HepG2 (cell line): ENCODE measurements at regions not wholly inside any gene's neighbourhood (a gene's known extent, or its start where the extent isn't known, plus 50 kb on each side); places are given as distances from the start of the nearest gene placed in this dataset.

Source experiments
- ATF3 ChIP-seq: sonication (generic); formaldehyde crosslinking; IDR thresholded peaks from 2 replicates; pipeline ENCODE4 v1.4.0; 2020; ENCODE audit warnings: missing genetic modification reagents
- CSRNP1 ChIP-seq: sonication (generic); formaldehyde crosslinking; IDR thresholded peaks from 2 replicates; pipeline ENCODE4 v1.8.1; 2023; ENCODE audit warnings: mild to moderate bottlenecking, missing genetic modification reagents
- E2F2 ChIP-seq: sonication (generic); formaldehyde crosslinking; IDR thresholded peaks from 2 replicates; pipeline ENCODE4 v1.4.0; 2020; ENCODE audit warnings: missing genetic modification reagents, borderline replicate concordance
- ELF4 ChIP-seq: sonication (generic); formaldehyde crosslinking; IDR thresholded peaks from 2 replicates; pipeline ENCODE4 v1.5.0; 2020; ENCODE audit warnings: missing genetic modification reagents, mild to moderate bottlenecking, moderate library complexity, borderline replicate concordance
- GABPB1 ChIP-seq: IDR thresholded peaks from 2 replicates; pipeline ENCODE4 v1.6.1; 2016; ENCODE audit warnings: mild to moderate bottlenecking, missing genetic modification reagents, moderate library complexity, missing compliant biosample characterization
- MTF2 ChIP-seq: sonication (generic); formaldehyde crosslinking; IDR thresholded peaks from 2 replicates; pipeline ENCODE4 v1.5.0; 2020; ENCODE audit warnings: missing genetic modification reagents, borderline replicate concordance
- PRDM4 ChIP-seq: sonication (generic); formaldehyde crosslinking; IDR thresholded peaks from 2 replicates; pipeline ENCODE4 v1.9.0; 2021; ENCODE audit warnings: missing genetic modification reagents, borderline replicate concordance
- RCOR2 ChIP-seq: IDR thresholded peaks from 2 replicates; pipeline ENCODE4 v1.6.1; 2016; ENCODE audit warnings: missing biosample characterization, missing genetic modification reagents
- RNF219 ChIP-seq: sonication (generic); formaldehyde crosslinking; IDR thresholded peaks from 2 replicates; pipeline ENCODE4 v1.5.0; 2020; ENCODE audit warnings: mild to moderate bottlenecking, missing genetic modification reagents
- TBX2 ChIP-seq: sonication (generic); formaldehyde crosslinking; IDR thresholded peaks from 2 replicates; pipeline ENCODE4 v1.5.0; 2020; ENCODE audit warnings: missing genetic modification reagents, mild to moderate bottlenecking, borderline replicate concordance
- TFAP4 ChIP-seq: sonication (generic); IDR thresholded peaks from 2 replicates; pipeline ENCODE4 v1.6.1; 2016; ENCODE audit warnings: low read depth, borderline replicate concordance
- U2AF2 ChIP-seq: fragments of 200-400 bp; formaldehyde crosslinking; IDR thresholded peaks from 2 replicates; pipeline ENCODE4 v1.6.1; 2017; ENCODE audit warnings: low read depth, mild to moderate bottlenecking, low read length
- YEATS2 ChIP-seq: sonication (generic); formaldehyde crosslinking; IDR thresholded peaks from 2 replicates; pipeline ENCODE4 v1.4.0; 2020; ENCODE audit warnings: missing genetic modification reagents, borderline replicate concordance
- ZFP62 ChIP-seq: sonication (generic); formaldehyde crosslinking; IDR thresholded peaks from 2 replicates; pipeline ENCODE4 v1.4.0; 2020; ENCODE audit warnings: missing genetic modification reagents
- ZFP90 ChIP-seq: sonication (generic); formaldehyde crosslinking; IDR thresholded peaks from 2 replicates; pipeline ENCODE4 v1.8.0; 2022; ENCODE audit warnings: missing genetic modification reagents, mild to moderate bottlenecking, inconsistent platforms, borderline replicate concordance
- ZKSCAN1 ChIP-seq: fragments of 150-350 bp; IDR thresholded peaks from 2 replicates; pipeline ENCODE4 v1.6.1; 2014; ENCODE audit warnings: low read length
- ZKSCAN8 ChIP-seq: IDR thresholded peaks from 2 replicates; pipeline ENCODE4 v1.6.1; 2016; ENCODE audit warnings: borderline replicate concordance, missing genetic modification reagents, missing compliant biosample characterization
- ZNF30 ChIP-seq: sonication (generic); formaldehyde crosslinking; IDR thresholded peaks from 2 replicates; pipeline ENCODE4 v1.5.0; 2020; ENCODE audit warnings: mild to moderate bottlenecking, missing genetic modification reagents
- ZNF362 ChIP-seq: sonication (generic); formaldehyde crosslinking; IDR thresholded peaks from 2 replicates; pipeline ENCODE4 v1.4.0; 2020; ENCODE audit warnings: missing genetic modification reagents, mild to moderate bottlenecking, borderline replicate concordance
- ZNF460 ChIP-seq: sonication (generic); formaldehyde crosslinking; IDR thresholded peaks from 2 replicates; pipeline ENCODE4 v1.5.1; 2020; ENCODE audit warnings: missing genetic modification reagents, mild to moderate bottlenecking, borderline replicate concordance

- no peak for TF ChIP-seq ZFP90
- no peak for TF ChIP-seq ZKSCAN8 (CRISPR knock-in tag)
- TF ChIP-seq ELF4 (CRISPR knock-in tag) = no peak; the same call in 1 of the 2 replicates
- no peak for TF ChIP-seq ZNF460 (CRISPR knock-in tag)
- no peak for TF ChIP-seq PRDM4
- TF ChIP-seq ZFP62 = no peak
- TF ChIP-seq YEATS2 (CRISPR knock-in tag) = no peak; the same call in 1 of the 2 replicates
- TF ChIP-seq TFAP4 = no peak
- no peak for TF ChIP-seq ZNF362 (CRISPR knock-in tag)
- peak; percentile 76; the same call in 1 of the 2 replicates for TF ChIP-seq ATF3 (CRISPR knock-in tag)
- TF ChIP-seq ZNF30 (CRISPR knock-in tag) = no peak
- TF ChIP-seq TBX2 = peak; percentile 50; the same call in 1 of the 2 replicates
- no peak for TF ChIP-seq RNF219 (CRISPR knock-in tag)
- TF ChIP-seq ZKSCAN1 = no peak
- no peak for TF ChIP-seq CSRNP1 (CRISPR knock-in tag)
- TF ChIP-seq GABPB1 (CRISPR knock-in tag) = peak; percentile 27; the same call in 1 of the 2 replicates
- no peak for TF ChIP-seq E2F2
- TF ChIP-seq MTF2 (CRISPR knock-in tag) = no peak
- no peak for TF ChIP-seq U2AF2
- no peak for TF ChIP-seq RCOR2 (CRISPR knock-in tag)
These were observed 177.7 kb upstream of the ZC3H15 start (continued) for GRCh38 chr2:186308347-186308746.
